Adipose tissue (tissue), 3 donors: ENCODE measurements at regions not wholly inside any gene's neighbourhood (a gene's known extent, or its start where the extent isn't known, plus 50 kb on each side); places are given as distances from the start of the nearest gene placed in this dataset.
"Not testable (repeated sequence)": the region's sequence is repeated elsewhere in the genome, so short reads cannot be mapped to it uniquely, and the experiment has no call there.

ENCODE experiments used
- H3K27ac ChIP-seq: one replicate; pipeline ENCODE4 v1.5.1; 2013; ENCODE audit warnings: low read depth, low read length
- WGBS, 3 donors: extraction: QIAGEN DNeasy Blood & Tissue Kit; methylation state at CpG; one replicate each; pipeline ENCODE4 v1.1.7; 2013; 5-methylcytosine and 5-hydroxymethylcytosine counted together
- donor health status: healthy with polysubstance abuse.
- donor health status: Bipolar disorder and iron deficiency.
- donor health status: healthy.

GRCh38 chrX:46125111-46125510, 420.1 kb downstream of the ZNF674 start:
- no peak overlapping the region for H3K27ac ChIP-seq
- WGBS, 3 donors = 40 to 62% (median 55%) methylated on average over 1 of the region's 1 CpG

GRCh38 chrX:46117234-46117633, 428.0 kb downstream of the ZNF674 start:
- no peak overlapping the region for H3K27ac ChIP-seq
- WGBS, 3 donors = 13 to 85% (median 74%) methylated on average over 1 to 2 of the region's 2 CpGs

- not testable (repeated sequence) for H3K27ac ChIP-seq
- WGBS, 3 donors = 42 to 67% (median 66%) methylated on average over 5 to 6 of the region's 6 CpGs
These were observed 457.9 kb downstream of the ZNF674 start for GRCh38 chrX:46087310-46087709.

DNA sequence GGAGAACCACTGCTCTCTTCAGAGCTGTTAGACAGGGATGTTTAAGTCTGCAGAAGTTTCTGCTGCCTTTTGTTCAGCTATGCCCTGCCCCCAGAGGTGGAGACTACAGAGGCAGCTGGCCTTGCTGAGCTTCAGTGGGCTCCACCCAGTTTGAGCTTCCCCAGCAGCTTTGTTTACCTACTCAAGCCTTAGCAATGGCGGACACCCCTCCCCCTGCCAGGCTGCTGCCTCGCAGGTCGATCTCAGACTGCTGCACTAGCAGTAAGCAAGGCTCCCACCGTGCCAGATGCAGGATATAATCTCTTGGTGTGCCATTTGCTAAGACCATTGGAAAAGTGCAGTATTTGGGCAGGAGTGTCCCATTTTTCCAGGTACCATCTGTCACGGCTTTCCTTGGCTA, 465.1 kb downstream of the ZNF674 start:
- WGBS, 3 donors = 85 to 94% (median 94%) methylated on average over 4 to 5 of the region's 5 CpGs
- not testable (repeated sequence) for H3K27ac ChIP-seq

DNA sequence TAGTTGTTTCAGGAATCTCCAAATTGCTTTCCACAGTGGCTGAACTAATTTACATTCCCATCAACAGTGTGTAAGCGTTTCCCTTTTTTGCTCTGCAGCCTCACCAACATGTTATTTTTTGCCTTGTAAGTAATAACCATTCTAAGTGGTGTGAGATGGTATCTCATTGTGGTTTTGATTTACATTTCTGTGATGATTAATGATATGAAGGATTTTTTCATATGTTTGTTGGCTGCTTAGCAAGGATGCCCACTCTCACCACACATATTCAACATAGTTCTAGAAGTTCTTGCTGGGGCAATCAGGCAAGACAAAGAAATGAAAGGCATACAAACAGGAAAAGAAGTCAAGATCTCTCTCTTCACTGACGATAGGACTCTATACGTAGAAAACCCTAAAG, 472.4 kb downstream of the ZNF674 start:
- H3K27ac ChIP-seq = no peak overlapping the region
- 62 to 81% (median 76%) methylated on average over 3 of the region's 3 CpGs for WGBS, 3 donors

DNA sequence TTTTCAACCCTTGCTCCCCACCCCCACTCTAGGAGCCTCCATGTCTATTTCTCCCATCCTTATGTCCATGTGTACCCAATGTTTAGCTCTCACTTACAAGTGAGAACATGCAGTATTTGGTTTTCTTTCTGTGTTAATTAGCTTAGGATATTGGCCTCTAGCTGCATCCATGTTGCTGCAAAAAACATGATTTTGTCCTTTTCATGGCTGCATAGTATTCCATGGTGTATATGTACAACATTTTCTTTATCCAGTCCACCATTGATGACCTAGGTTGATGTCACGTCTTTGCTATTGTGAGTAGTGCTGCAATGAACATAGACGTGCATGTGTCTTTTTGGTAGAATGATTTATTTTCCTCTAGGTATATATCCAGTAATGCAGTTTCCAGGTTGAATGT, 472.8 kb downstream of the ZNF674 start:
- H3K27ac ChIP-seq = no peak overlapping the region
- 63 to 74% (median 73%) methylated on average over 2 of the region's 2 CpGs for WGBS, 3 donors

DNA sequence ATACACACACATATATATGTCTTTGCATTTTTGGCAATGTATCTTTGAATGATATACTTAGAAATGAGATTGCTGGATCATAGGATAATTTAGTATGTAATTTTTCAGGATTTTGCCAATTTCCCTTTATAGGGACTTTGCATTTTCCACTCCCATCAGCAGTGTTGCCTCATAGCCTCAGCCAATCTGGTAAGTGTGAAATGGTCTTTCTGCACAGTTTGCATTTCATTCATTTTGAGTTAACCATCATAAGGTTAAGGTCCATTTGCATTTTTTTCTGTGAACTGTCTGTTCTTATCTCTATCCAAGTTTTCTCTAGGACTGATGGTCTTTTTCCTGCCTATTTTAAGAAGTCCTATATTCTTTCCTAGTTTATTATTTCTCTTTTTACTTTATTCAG, 474.8 kb downstream of the ZNF674 start:
- H3K27ac ChIP-seq = no peak overlapping the region

DNA sequence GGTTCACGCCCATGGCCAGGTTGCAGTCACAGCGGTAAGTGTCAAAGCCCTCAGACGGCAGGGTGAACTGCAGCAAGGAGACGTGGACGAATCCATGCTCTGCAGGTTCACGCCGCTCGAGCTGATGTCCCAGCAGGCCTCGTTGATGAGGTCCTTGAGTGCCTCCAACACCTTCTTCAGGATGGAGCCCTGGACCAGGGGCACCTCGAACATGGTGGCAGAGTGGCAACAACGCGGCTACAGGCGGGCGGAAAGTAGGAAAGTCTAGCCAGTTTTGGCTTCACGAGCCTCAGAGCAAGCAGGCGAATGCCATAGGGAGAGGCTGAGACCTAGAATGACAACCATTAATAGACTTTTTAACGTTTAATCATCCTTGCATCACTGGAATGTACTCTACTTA, 485.9 kb downstream of the ZNF674 start:
- no peak overlapping the region for H3K27ac ChIP-seq
- WGBS, 3 donors = 77 to 94% (median 84%) methylated on average over 17 of the region's 17 CpGs

DNA sequence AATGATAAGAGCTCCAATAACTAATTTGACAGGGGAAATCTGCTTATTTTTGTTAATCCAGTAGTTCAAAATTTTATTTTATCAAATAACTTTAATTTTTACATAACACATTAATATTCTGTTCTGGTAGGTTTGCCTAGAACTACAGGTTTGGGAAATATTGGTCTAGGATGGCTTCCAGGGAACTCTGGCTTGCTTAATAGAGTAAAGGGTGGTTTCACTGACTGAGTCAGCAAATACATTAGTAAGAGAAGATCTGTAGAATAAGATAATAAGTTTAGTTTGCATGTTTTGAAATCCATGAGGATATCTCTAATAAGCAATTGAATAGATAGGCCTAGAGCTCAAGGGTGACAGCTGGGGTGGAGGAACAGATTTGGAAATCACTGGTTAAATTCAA, 500.7 kb downstream of the ZNF674 start:
- no peak overlapping the region for H3K27ac ChIP-seq

GRCh38 chrX:46040001-46040400, 505.2 kb downstream of the ZNF674 start:
- H3K27ac ChIP-seq = no peak overlapping the region

DNA sequence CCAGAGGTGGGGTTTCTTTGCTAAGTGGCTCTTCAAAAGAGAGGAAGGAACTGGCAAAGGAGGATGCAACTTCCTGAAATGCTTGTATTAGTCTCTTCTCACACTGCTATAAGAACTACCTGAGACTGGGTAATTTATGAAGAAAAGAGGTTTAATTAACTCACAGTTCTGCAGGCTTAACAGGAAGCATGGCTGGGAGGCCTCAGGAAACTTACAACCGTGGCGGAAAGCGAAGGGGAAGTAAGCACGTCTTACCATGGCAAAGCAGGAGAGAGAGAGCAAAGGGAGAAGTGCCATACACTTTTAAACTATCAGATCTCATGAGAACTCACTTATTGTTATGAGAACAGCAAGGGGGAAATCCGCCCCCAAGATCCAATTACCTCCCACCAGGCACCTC, 505.7 kb downstream of the ZNF674 start:
- no peak overlapping the region for H3K27ac ChIP-seq
- WGBS, 3 donors = 47 to 70% (median 50%) methylated on average over 5 of the region's 5 CpGs

DNA sequence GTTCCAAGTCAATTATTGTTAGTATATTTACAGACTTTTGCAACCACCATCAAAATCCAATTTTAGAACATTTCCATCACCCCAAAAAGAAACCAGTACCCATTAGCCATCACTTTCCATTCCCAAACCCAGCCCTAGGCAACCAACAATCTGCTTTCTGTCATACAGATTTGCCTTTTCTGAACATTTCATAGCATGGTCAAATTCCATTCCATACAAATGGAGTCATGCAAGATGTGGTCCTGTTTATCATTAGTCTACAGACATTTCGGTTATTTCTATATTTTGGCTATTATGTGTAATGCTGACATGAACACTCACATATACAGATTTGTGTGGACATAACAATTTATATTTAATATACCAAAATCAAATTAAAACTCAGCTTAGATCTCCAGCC, 508.7 kb downstream of the ZNF674 start:
- H3K27ac ChIP-seq = no peak overlapping the region
- WGBS, 3 donors = 72 to 93% (median 92%) methylated on average over 1 of the region's 1 CpG

DNA sequence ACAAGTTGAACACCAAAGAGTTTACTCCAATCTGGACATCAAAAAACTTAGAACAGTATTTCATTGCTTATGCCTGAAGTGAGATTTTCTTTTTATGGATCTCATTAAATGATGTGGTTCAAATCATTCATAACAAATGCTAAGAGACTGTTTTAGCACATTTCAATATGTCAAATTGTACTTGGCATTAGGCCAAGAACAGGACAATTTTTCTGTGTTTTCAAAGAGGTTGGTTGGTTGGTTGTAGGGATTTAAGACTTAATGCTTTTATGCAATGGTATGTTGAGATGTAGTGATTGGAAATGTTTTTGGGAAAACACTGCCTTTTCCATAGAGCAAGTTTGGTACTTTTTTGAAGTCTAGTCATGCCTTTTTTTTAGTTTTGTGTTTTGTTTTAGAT, 510.4 kb downstream of the ZNF674 start:
- no peak overlapping the region for H3K27ac ChIP-seq

- WGBS, 3 donors = 91 to 93% (median 91%) methylated on average over 1 of the region's 1 CpG
- H3K27ac ChIP-seq = no peak overlapping the region
These were observed 515.4 kb downstream of the ZNF674 start for GRCh38 chrX:46029777-46030176.

GRCh38 chrX:46016296-46016695, 528.9 kb downstream of the ZNF674 start:
- H3K27ac ChIP-seq = no peak overlapping the region
- whole genome bisulfite sequencing, 3 donors = 72 to 89% (median 88%) methylated on average over 18 of the region's 18 CpGs

DNA sequence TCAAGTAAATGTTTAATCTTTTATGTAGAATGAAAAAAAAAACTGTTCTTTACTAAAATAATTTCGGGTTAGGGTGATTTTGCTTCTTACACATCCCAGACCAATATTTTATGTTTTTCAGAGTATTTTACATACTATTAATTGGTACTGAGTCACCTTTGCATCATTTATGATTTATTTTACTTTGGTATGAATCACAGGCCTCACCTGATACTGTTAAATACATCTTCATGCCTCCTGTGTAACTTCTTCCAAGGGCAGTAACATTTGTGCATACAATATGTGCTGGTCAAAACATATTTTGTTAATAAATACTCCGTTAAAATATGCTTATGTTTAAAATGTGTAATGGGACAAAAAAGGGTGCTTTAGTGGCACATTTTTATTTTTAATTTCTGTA, 529.6 kb downstream of the ZNF674 start:
- WGBS, 3 donors = 47 to 76% (median 62%) methylated on average over 2 of the region's 2 CpGs
- H3K27ac ChIP-seq = no peak overlapping the region

DNA sequence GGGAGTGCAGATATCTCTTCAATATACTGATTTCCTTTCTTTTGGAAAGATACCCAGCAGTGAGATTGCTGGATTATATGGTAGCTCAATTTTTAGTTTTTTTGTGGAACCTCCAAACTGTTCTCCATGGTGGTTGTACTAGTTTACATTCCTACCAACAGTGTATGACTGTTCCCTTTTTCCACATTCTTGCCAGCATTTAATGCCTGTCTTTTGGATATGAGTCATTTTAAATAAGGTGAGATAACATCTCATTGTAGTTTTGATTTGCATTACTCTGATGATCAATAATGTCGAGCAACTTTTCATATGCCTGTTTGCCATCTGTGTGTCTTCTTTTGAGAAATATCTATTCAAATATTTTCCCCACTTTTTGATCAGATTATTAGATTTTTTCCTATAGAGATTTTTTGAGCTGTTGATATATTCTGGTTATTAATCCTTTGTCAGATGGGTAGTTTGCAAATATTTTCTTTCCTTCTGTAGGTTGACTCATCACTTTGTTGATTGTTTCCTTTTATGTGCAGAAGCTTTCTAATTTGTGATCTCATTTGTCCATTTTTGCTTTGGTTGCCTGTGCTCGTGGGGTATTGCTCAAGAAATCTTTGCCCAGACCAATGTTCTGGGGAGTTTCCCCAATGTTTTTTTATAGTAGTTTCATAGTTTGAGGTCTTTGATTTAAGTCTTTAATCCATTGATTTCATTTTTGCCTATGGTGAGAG, 552.7 kb downstream of the ZNF674 start:
- no peak overlapping the region for H3K27ac ChIP-seq
- 68 to 72% (median 70%) methylated on average over 2 of the region's 2 CpGs for WGBS, 3 donors

DNA sequence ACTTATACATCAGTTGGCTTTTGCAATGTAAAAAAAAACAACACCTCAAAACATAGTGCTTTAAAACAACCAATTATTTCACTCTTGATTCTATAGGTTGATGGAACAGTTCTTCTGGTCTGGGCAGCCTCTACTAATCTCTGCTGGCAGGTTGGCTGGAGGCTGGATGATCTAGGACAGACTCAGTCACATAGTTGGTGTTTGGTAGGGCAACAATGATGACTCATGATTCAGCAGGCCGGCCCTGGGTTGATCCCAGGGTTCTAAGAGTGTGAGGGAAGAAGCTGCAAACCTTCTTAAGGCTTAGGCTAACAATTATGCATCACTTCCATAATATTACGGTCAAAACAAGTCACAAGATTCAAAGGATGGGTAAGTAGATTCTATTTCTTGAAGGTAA, 558.2 kb downstream of the ZNF674 start:
- WGBS, 3 donors = 63 to 91% (median 73%) methylated on average over 2 of the region's 2 CpGs

DNA sequence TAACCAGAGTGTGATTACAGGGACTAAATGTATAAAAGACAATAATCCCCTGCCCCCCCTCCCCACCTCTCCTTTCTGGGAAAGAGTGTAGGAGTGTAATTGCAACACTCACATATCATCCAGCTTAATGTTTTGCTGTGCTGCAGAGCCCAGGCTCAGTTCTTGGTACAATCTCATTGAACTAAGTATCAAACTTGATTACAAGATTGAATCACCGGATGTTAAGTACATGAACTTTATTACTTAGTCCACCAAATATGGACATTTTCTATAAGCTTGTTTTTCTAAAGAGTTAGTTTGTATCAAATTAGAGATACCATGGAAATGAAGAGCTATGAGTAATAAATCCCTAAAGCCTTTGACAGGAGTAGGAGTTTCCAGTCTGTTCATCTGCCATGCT, 559.1 kb downstream of the ZNF674 start:
- WGBS, 3 donors = 74 to 100% (median 91%) methylated on average over 1 of the region's 1 CpG
- no peak overlapping the region for H3K27ac ChIP-seq

More for the DNA sequence above, 558.2 kb downstream of the ZNF674 start:
- no peak overlapping the region for H3K27ac ChIP-seq

DNA sequence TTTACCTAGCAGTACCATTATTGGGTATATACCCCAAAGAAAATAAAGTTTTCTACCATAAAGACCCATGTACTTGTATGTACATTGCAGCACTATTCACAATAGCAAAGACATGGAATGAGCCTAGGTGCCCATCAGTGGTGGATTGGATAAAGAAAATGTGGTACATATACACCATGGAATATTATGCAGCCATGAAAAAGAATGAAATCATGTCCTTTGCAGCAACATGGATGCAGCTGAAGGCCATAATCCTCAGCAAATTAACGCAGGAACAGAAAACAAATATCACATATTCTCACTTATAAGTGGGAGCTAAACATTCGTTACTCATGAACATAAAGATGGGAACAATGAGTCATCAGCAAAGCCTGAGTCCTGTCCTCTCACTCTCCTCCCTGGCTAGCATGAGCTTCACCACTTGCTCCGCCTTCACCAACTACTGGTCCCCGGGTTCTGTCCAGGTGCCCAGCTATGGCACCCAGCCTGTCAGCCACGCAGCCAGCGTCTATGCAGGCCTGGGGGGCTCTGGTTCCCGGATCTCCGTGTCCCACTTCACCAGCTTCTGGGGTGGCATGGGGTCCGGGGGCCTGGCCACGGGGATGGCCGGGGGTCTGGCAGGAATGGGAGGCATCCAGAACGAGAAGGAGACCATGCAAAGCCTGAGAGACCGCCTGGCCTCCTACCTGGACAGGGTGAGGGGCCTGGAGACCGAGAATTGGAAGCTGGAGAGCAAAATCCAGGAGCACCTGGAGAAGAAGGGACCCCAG, 562.1 kb downstream of the ZNF674 start:
- 74 to 95% (median 83%) methylated on average over 13 to 14 of the region's 14 CpGs for WGBS, 3 donors
- H3K27ac ChIP-seq = not testable (repeated sequence)
